Gastrocnemius medialis (tissue), 4 donors: ENCODE measurements at regions not wholly inside any gene's neighbourhood (a gene's known extent, or its start where the extent isn't known, plus 50 kb on each side); places are given as distances from the start of the nearest gene placed in this dataset.

ENCODE experiments used
- ATAC-seq, 2 donors: fragments of 150-250 bp; one replicate each; pipeline ENCODE4 v1.9.1; 2016
- DNase-seq, 2 donors: peaks; one replicate each; pipeline ENCODE4 v3.0.0-alpha.2; 2019
- H3K27ac ChIP-seq, 4 donors: fragments of 200-600 bp; sonication (generic); 1 replicate in 1 of 4; 2 replicates in 3 of 4; pipeline ENCODE4 v1.5.1; 2016 to 2018; ENCODE audit warnings: mild to moderate bottlenecking in 2 of 4, moderate library complexity in 1 of 4
- H3K27me3 ChIP-seq, 3 donors: fragments of 200-600 bp; sonication (generic) in 2 of 3; 1 replicate in 1 of 3; 2 replicates in 2 of 3; pipeline versions ENCODE4 v1.5.1 to v1.6.0; 2016 to 2019; ENCODE audit warnings: mild to moderate bottlenecking in 1 of 3, moderate library complexity in 1 of 3
- H3K36me3 ChIP-seq, 2 donors: fragments of 200-600 bp; sonication (generic) in 1 of 2; one replicate each; pipeline ENCODE4 v1.5.1; 2017 to 2018
- H3K4me1 ChIP-seq, 2 donors: fragments of 200-600 bp; sonication (generic) in 1 of 2; one replicate each; pipeline ENCODE4 v1.5.1; 2016 to 2017; ENCODE audit warnings: mild to moderate bottlenecking in 2 of 2
- H3K4me3 ChIP-seq, 4 donors: fragments of 200-600 bp; sonication (generic) in 3 of 4; 1 replicate in 1 of 4; 2 replicates in 3 of 4; pipeline ENCODE4 v1.5.1; 2016 to 2019; ENCODE audit warnings: mild to moderate bottlenecking in 2 of 4
- H3K9me3 ChIP-seq, 3 donors: fragments of 200-600 bp; sonication (generic) in 2 of 3; 1 replicate in 1 of 3; 2 replicates in 2 of 3; pipeline ENCODE4 v1.5.1; 2016 to 2019
- POLR2A ChIP-seq, 2 donors: fragments of 450-650 bp; IDR thresholded peaks; one replicate each; pipeline ENCODE4 v1.6.1; 2017; ENCODE audit warnings: antibody characterized with exemption in 2 of 2, mild to moderate bottlenecking in 2 of 2, moderate library complexity in 2 of 2
- in situ Hi-C, 4 donors: fragments of 200-750 bp; cut with MboI; loops; one replicate each; pipeline versions ENCODE4 v1.15.0 to v1.8.0; 2017; ENCODE audit warnings: low sequenced_read_pairs in 4 of 4
- intact Hi-C: fragments of 100-400 bp; cut with DNase I; formaldehyde crosslinking; loops from one replicate; pipeline ENCODE4 v1.15.1; 2023; ENCODE audit warnings: low total_unique reads
- TF ChIP-seq, protein P1 (sequence below), 5 experiments: fragments of 450-650 bp in 3 of 5; fragments of 200-600 bp in 2 of 5; sonication (generic) in 2 of 5; IDR thresholded peaks in 4 of 5; conservative IDR thresholded peaks in 1 of 5; 1 replicate in 4 of 5; 2 replicates in 1 of 5; pipeline ENCODE4 v1.5.1; 2016 to 2019; ENCODE audit warnings: antibody characterized with exemption in 5 of 5, mild to moderate bottlenecking in 3 of 5, moderate library complexity in 3 of 5

DNA sequence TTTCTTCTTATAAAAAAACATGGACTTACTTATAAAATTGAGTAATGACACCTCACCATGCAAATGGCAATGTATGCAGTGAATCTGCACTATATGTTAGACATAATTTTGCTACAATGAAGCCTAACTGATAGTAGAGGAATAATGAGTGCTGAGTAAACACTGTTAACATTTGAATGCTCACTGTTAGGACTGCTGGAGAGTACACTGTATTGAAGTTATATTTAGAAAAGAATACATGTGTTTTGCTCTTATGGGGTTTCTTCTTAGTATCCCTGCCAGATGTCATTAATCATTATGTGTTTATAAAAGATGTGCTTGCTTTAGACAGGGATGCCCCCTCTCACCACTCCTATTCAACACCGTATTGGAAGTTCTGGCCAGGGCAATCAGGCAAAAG lies 111.1 kb upstream of the ZP4 start:
- intact Hi-C loops = no loop called here
- no peak for TF ChIP-seq POLR2A (IDR thresholded peaks at IDR 0.05)
- TF ChIP-seq, protein P1, sequence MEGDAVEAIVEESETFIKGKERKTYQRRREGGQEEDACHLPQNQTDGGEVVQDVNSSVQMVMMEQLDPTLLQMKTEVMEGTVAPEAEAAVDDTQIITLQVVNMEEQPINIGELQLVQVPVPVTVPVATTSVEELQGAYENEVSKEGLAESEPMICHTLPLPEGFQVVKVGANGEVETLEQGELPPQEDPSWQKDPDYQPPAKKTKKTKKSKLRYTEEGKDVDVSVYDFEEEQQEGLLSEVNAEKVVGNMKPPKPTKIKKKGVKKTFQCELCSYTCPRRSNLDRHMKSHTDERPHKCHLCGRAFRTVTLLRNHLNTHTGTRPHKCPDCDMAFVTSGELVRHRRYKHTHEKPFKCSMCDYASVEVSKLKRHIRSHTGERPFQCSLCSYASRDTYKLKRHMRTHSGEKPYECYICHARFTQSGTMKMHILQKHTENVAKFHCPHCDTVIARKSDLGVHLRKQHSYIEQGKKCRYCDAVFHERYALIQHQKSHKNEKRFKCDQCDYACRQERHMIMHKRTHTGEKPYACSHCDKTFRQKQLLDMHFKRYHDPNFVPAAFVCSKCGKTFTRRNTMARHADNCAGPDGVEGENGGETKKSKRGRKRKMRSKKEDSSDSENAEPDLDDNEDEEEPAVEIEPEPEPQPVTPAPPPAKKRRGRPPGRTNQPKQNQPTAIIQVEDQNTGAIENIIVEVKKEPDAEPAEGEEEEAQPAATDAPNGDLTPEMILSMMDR (IDR thresholded peaks at IDR 0.05 in 4 of 5, conservative IDR thresholded peaks at IDR 0.05 in 1 of 5) = no peak
- no peaks in the 10 kb centered on the region for H3K4me1 ChIP-seq
- H3K4me3 ChIP-seq = no peak overlapping the region
- in situ Hi-C loops = no loop called here
- no peak for DNase-seq
- no peak for ATAC-seq
- H3K27ac ChIP-seq = no peak overlapping the region
- no peaks in the 10 kb centered on the region for H3K27me3 ChIP-seq
- no peaks in the 10 kb centered on the region for H3K36me3 ChIP-seq
- no peaks in the 10 kb centered on the region for H3K9me3 ChIP-seq

DNA sequence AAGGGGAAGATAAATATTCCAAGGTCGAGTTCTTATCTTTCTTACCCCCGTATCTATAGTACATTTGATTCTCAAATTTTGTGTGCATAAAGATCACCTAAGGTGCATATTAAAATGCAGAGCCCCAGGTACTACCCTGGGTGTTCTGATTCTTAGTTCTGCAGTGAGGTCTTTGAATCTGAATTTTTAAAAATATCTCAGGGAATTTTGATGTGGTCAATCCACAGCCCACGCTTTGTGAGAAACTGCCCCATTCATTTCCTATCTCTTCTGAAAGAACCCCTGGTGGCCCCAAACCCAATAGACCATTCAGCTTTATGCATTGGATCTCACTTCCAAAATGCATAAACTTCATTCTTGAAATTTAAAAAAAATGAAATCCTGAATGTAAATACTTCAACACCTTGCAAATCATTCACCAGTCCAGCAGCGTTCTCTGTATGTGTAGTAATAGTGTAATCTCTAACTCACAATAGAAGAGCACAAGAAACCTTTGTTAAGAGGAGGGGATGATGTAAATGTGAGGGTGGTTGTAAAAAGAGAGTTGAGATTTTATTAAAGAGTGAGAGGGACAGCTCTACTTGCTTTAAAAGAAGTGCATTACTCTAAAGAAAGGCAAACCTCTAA lies 108.8 kb upstream of the ZP4 start:
- Histone ChIP-seq H3K9me3 (no peaks in the 10 kb centered on the region), H3K4me1 (no peaks in the 10 kb centered on the region), H3K27ac (no peak overlapping the region), H3K36me3 (no peaks in the 10 kb centered on the region), H3K27me3 (no peaks in the 10 kb centered on the region), H3K4me3 (no peak overlapping the region)
- no peak for DNase-seq
- in situ Hi-C loops (no loop called here), intact Hi-C loops (no loop called here)
- ATAC-seq = no peak
- no peak for TF ChIP-seq POLR2A (IDR thresholded peaks at IDR 0.05)
- TF ChIP-seq, protein P1 (IDR thresholded peaks at IDR 0.05 in 4 of 5, conservative IDR thresholded peaks at IDR 0.05 in 1 of 5) = no peak

DNA sequence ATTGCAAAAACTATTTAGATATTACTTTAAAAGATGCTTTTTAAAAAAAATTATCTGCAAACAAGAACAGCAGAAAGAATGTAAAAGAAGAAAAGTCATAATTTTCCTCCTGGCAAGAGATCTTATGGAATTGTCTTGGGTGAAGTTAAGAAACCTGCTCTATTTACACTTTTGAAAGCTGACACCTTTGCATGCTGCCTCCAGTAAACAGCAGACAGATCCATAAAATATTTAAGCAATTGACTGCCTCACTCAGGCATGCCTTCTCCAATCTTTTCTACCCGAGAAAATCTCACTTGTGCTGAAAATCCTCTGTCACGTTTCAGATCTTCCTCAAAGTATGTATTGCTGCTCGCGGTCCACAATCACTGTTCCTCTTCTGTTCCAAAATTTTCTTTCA lies 107.9 kb upstream of the ZP4 start:
- in situ Hi-C loops (no loop called here), intact Hi-C loops (no loop called here)
- ATAC-seq = no peak

DNA sequence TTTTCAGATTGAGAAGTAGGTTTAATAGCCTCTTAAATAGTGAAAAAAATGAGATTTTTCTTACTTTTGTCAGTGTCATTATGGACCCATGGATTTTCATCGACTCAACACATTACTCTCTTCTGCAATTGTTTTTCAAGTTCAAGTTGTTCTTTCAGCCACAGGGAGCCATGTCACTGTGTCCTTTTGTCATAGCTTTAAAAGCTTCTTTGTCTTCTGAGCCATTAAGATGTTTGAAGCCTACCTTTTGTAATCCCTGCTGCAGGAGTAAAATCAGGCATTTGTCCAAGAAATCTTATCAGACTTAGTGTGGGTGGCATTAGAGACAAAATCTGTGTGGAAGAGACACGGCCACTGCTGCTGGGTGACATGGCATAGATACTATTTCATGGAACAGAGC lies 92.8 kb upstream of the ZP4 start:
- ATAC-seq = no peak
- in situ Hi-C loops = no loop called here
- H3K27ac ChIP-seq = no peak overlapping the region

More for the DNA sequence above, 107.9 kb upstream of the ZP4 start:
- H3K4me1 ChIP-seq = no peaks in the 10 kb centered on the region
- no peak overlapping the region for H3K4me3 ChIP-seq
- H3K27ac ChIP-seq = no peak overlapping the region
- TF ChIP-seq, protein P1 (IDR thresholded peaks at IDR 0.05 in 4 of 5, conservative IDR thresholded peaks at IDR 0.05 in 1 of 5) = no peak
- no peak for TF ChIP-seq POLR2A (IDR thresholded peaks at IDR 0.05)
- no peaks in the 10 kb centered on the region for H3K36me3 ChIP-seq
- no peaks in the 10 kb centered on the region for H3K9me3 ChIP-seq
- no peaks in the 10 kb centered on the region for H3K27me3 ChIP-seq
- no peak for DNase-seq

More for the DNA sequence above, 92.8 kb upstream of the ZP4 start:
- TF ChIP-seq POLR2A (IDR thresholded peaks at IDR 0.05) = no peak
- TF ChIP-seq, protein P1 (IDR thresholded peaks at IDR 0.05 in 4 of 5, conservative IDR thresholded peaks at IDR 0.05 in 1 of 5) = no peak
- H3K9me3 ChIP-seq = no peaks in the 10 kb centered on the region
- DNase-seq = no peak
- intact Hi-C loops = no loop called here
- no peaks in the 10 kb centered on the region for H3K36me3 ChIP-seq
- H3K4me3 ChIP-seq = no peak overlapping the region
- H3K4me1 ChIP-seq = no peaks in the 10 kb centered on the region
- no peaks in the 10 kb centered on the region for H3K27me3 ChIP-seq
